HEK293 (cell line): ENCODE measurements at regions not wholly inside any gene's neighbourhood (a gene's known extent, or its start where the extent isn't known, plus 50 kb on each side); places are given as distances from the start of the nearest gene placed in this dataset.

Experiments used
- CTCF ChIA-PET: fragments of 350-600 bp; formaldehyde crosslinking; extraction: SDS; loops from one replicate; lab custom pipeline; 2021; ENCODE audit warnings: antibody characterized with exemption; lab: Yijun Ruan, JAX
- POLR2A ChIA-PET: fragments of 300-600 bp; formaldehyde crosslinking; extraction: SDS; loops from one replicate; lab custom pipeline; 2020; ENCODE audit warnings: antibody characterized with exemption, inconsistent platforms; lab: Yijun Ruan, JAX
- H3K27ac ChIP-seq: fragments of 200-500 bp; sonication (Bioruptor generic); 2 replicates; pipeline ENCODE4 v1.5.1; 2014; ENCODE audit warnings: low read depth, low read length, control low read depth, inconsistent platforms; ENCODE audit errors: extremely low read depth
- H3K36me3 ChIP-seq, 2 experiments: fragments of 200-500 bp in 1 of 2; sonication (Bioruptor generic) in 1 of 2; 1 replicate in 1 of 2; 2 replicates in 1 of 2; pipeline ENCODE4 v1.5.1; 2014 to 2017; ENCODE audit warnings: inconsistent platforms in 2 of 2, low read length in 2 of 2; ENCODE audit not compliant: control insufficient read depth in 2 of 2, insufficient read depth in 1 of 2
- H3K4me1 ChIP-seq: fragments of 200-500 bp; sonication (Bioruptor generic); 2 replicates; pipeline ENCODE4 v1.5.1; 2014; ENCODE audit warnings: mild to moderate bottlenecking, low read length, inconsistent platforms; ENCODE audit not compliant: control insufficient read depth, insufficient read depth
- H3K4me3 ChIP-seq: 2 replicates; pipeline ENCODE4 v1.5.1; 2011; ENCODE audit warnings: low read depth, mild to moderate bottlenecking, control low read depth, low read length, moderate library complexity
- H3K9me3 ChIP-seq: fragments of 200-500 bp; sonication (Bioruptor generic); 2 replicates; pipeline ENCODE4 v1.5.1; 2014; ENCODE audit warnings: low read depth, low read length, inconsistent platforms; ENCODE audit not compliant: control insufficient read depth, insufficient read depth
- BCL11B ChIP-seq: fragments of 450-650 bp; formaldehyde crosslinking; IDR thresholded peaks from 2 replicates; pipeline ENCODE4 v1.5.1; 2016; ENCODE audit warnings: low read depth, missing biosample characterization, missing genetic modification characterization
- EGR2 ChIP-seq: fragments of 450-650 bp; formaldehyde crosslinking; IDR thresholded peaks from 2 replicates; pipeline ENCODE4 v1.5.1; 2016; ENCODE audit warnings: low read depth, missing biosample characterization, missing genetic modification characterization
- HOXD13 ChIP-seq: sonication (generic); formaldehyde crosslinking; IDR thresholded peaks from 2 replicates; pipeline ENCODE4 v1.8.0; 2022; ENCODE audit warnings: missing genetic modification reagents, borderline replicate concordance
- KLF9 ChIP-seq: fragments of 450-650 bp; formaldehyde crosslinking; IDR thresholded peaks from 2 replicates; pipeline ENCODE4 v1.5.1; 2016; ENCODE audit warnings: missing biosample characterization, missing genetic modification characterization, low read depth
- MZF1 ChIP-seq: fragments of 450-650 bp; formaldehyde crosslinking; IDR thresholded peaks from 2 replicates; pipeline ENCODE4 v1.5.1; 2017; ENCODE audit warnings: missing biosample characterization, missing genetic modification characterization, borderline replicate concordance
- REPIN1 ChIP-seq: fragments of 450-650 bp; formaldehyde crosslinking; IDR thresholded peaks from 2 replicates; pipeline ENCODE4 v1.5.1; 2017; ENCODE audit warnings: missing biosample characterization, missing genetic modification characterization, low read depth
- SALL2 ChIP-seq: fragments of 450-650 bp; formaldehyde crosslinking; IDR thresholded peaks from 2 replicates; pipeline ENCODE4 v1.5.0; 2017; ENCODE audit warnings: missing biosample characterization, mild to moderate bottlenecking, missing genetic modification characterization, borderline replicate concordance
- SCRT1 ChIP-seq: fragments of 450-650 bp; formaldehyde crosslinking; IDR thresholded peaks from 2 replicates; pipeline ENCODE4 v1.5.1; 2016; ENCODE audit warnings: missing biosample characterization, missing genetic modification characterization, borderline replicate concordance
- TRIM28 ChIP-seq: IDR thresholded peaks from 2 replicates; pipeline ENCODE4 v1.6.1; 2011; ENCODE audit warnings: low read length, control low read depth, borderline replicate concordance
- ZBTB17 ChIP-seq: fragments of 450-650 bp; formaldehyde crosslinking; IDR thresholded peaks from 2 replicates; pipeline ENCODE4 v1.5.1; 2016; ENCODE audit warnings: missing biosample characterization, missing genetic modification characterization
- ZBTB21 ChIP-seq: fragments of 450-650 bp; formaldehyde crosslinking; IDR thresholded peaks from 2 replicates; pipeline ENCODE4 v1.5.1; 2017; ENCODE audit warnings: missing biosample characterization, missing genetic modification characterization
- ZBTB48 ChIP-seq: fragments of 450-650 bp; formaldehyde crosslinking; IDR thresholded peaks from 2 replicates; pipeline ENCODE4 v1.5.1; 2016; ENCODE audit warnings: missing biosample characterization, missing genetic modification characterization
- ZNF16 ChIP-seq: fragments of 450-650 bp; formaldehyde crosslinking; IDR thresholded peaks from 2 replicates; pipeline ENCODE4 v1.5.1; 2016; ENCODE audit warnings: low read depth, missing biosample characterization, missing genetic modification characterization
- ZNF23 ChIP-seq: fragments of 450-650 bp; formaldehyde crosslinking; IDR thresholded peaks from 2 replicates; pipeline ENCODE4 v1.5.1; 2016; ENCODE audit warnings: missing biosample characterization, missing genetic modification characterization, borderline replicate concordance
- ZNF248 ChIP-seq: fragments of 450-650 bp; formaldehyde crosslinking; IDR thresholded peaks from 2 replicates; pipeline ENCODE4 v1.5.1; 2017; ENCODE audit warnings: missing biosample characterization, missing genetic modification characterization
- ZNF266 ChIP-seq: fragments of 450-650 bp; formaldehyde crosslinking; IDR thresholded peaks from 2 replicates; pipeline ENCODE4 v1.5.1; 2016; ENCODE audit warnings: missing biosample characterization, missing genetic modification characterization, low read depth
- ZNF433 ChIP-seq: fragments of 450-650 bp; formaldehyde crosslinking; IDR thresholded peaks from 2 replicates; pipeline ENCODE4 v1.5.1; 2016; ENCODE audit warnings: missing biosample characterization, missing genetic modification characterization, low read depth
- ZNF521 ChIP-seq: fragments of 450-650 bp; formaldehyde crosslinking; IDR thresholded peaks from 2 replicates; pipeline ENCODE4 v1.5.1; 2017; ENCODE audit warnings: missing biosample characterization, mild to moderate bottlenecking, missing genetic modification characterization
- ZNF558 ChIP-seq: fragments of 450-650 bp; formaldehyde crosslinking; IDR thresholded peaks from 2 replicates; pipeline ENCODE4 v1.5.1; 2016; ENCODE audit warnings: missing biosample characterization, missing genetic modification characterization
- ZNF623 ChIP-seq: fragments of 450-650 bp; formaldehyde crosslinking; IDR thresholded peaks from 2 replicates; pipeline ENCODE4 v1.5.1; 2016; ENCODE audit warnings: missing biosample characterization, missing genetic modification characterization
- ZNF670 ChIP-seq: fragments of 450-650 bp; formaldehyde crosslinking; IDR thresholded peaks from 2 replicates; pipeline ENCODE4 v1.5.1; 2016; ENCODE audit warnings: missing biosample characterization, missing genetic modification characterization, low read depth
- ZNF677 ChIP-seq: fragments of 450-650 bp; IDR thresholded peaks from 2 replicates; pipeline ENCODE4 v1.5.0; 2018; ENCODE audit warnings: missing biosample characterization, mild to moderate bottlenecking, missing genetic modification characterization, moderate library complexity
- ZNF707 ChIP-seq: fragments of 450-650 bp; formaldehyde crosslinking; IDR thresholded peaks from 2 replicates; pipeline ENCODE4 v1.5.1; 2016; ENCODE audit warnings: missing biosample characterization, missing genetic modification characterization
- ZNF76 ChIP-seq: fragments of 450-650 bp; formaldehyde crosslinking; IDR thresholded peaks from 2 replicates; pipeline ENCODE4; 2016; ENCODE audit warnings: low read depth, missing biosample characterization, missing genetic modification characterization, borderline replicate concordance
- ZNF777 ChIP-seq: fragments of 450-650 bp; formaldehyde crosslinking; IDR thresholded peaks from 2 replicates; pipeline ENCODE4 v1.5.1; 2017; ENCODE audit warnings: missing biosample characterization, missing genetic modification characterization, borderline replicate concordance
- ZSCAN16 ChIP-seq: fragments of 450-650 bp; formaldehyde crosslinking; IDR thresholded peaks from 2 replicates; pipeline ENCODE4 v1.5.1; 2016; ENCODE audit warnings: missing biosample characterization, missing genetic modification characterization
- TF ChIP-seq, protein P1 (sequence below): fragments of 450-650 bp; formaldehyde crosslinking; IDR thresholded peaks from 2 replicates; pipeline ENCODE4; 2016; ENCODE audit warnings: missing biosample characterization, missing genetic modification characterization
- TF ChIP-seq, protein P2 (sequence below): fragments of 450-650 bp; formaldehyde crosslinking; IDR thresholded peaks from 2 replicates; pipeline ENCODE4 v1.5.1; 2017; ENCODE audit warnings: missing biosample characterization, missing genetic modification characterization
- TF ChIP-seq, protein P3 (sequence below): fragments of 450-650 bp; formaldehyde crosslinking; IDR thresholded peaks from 2 replicates; pipeline ENCODE4 v1.5.1; 2016; ENCODE audit warnings: missing biosample characterization, missing genetic modification characterization

DNA sequence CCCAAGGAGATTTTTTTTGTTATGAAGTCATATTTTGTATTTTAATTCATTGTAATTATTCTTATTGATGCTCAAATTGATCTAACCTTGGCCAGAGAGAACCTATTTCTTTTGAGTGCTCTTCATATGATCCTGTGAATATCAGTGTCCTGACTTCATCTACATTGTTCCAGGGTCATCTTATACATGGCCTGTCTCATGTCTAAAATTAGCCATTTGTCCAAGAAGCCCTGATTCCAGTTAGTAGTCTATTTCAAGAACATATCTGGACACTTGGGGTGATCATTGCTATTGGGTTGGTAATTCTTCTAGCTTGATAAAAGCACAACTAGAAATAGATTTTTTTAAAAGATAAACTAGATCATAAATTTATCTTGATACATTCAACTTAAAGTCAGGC lies 266.2 kb downstream of the SPRY1 start (continued):
- TF ChIP-seq, protein P1, sequence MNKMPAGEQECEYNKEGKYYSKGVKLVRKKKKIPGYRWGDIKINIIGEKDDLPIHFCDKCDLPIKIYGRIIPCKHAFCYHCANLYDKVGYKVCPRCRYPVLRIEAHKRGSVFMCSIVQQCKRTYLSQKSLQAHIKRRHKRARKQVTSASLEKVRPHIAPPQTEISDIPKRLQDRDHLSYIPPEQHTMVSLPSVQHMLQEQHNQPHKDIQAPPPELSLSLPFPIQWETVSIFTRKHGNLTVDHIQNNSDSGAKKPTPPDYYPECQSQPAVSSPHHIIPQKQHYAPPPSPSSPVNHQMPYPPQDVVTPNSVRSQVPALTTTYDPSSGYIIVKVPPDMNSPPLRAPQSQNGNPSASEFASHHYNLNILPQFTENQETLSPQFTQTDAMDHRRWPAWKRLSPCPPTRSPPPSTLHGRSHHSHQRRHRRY (tag by site-specific recombination), result no peak
- TF ChIP-seq KLF9 (tag by site-specific recombination) (no peak), ZNF23 (no peak), ZNF266 (no peak), EGR2 (no peak), ZNF248 (no peak)
- TF ChIP-seq, all 188 proteins: peak for 0

DNA sequence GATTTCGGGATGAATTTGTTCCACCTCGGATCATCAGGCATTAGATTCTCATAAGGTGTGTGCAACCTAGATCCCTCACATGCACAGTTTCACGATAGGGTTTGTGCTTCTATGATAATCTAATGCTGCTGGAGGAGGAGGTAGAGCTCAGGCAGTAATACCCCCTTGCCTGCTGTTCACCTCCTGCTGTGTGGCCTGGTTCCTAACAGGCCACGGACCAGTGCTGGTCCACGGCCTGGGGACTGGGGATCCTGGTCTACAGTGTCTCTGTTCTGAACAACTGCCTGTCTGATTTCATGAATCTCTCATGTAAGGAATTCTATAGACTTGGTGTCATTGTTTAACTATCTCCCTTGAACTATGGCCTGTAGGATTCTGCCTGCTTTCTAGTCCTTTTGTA lies 269.9 kb downstream of the SPRY1 start:
- H3K4me1 ChIP-seq, result no peaks in the 10 kb centered on the region
- CTCF ChIA-PET, result no interaction called here
- H3K36me3 ChIP-seq, result no peaks in the 10 kb centered on the region
- POLR2A ChIA-PET, result no interaction called here
- no peak overlapping the region for H3K27ac ChIP-seq
- no peak for TF ChIP-seq ZNF521 (tag by site-specific recombination)
- no peak for TF ChIP-seq ZNF707 (tag by site-specific recombination)
- no peak for TF ChIP-seq ZNF623 (tag by site-specific recombination)
- no peak for TF ChIP-seq BCL11B (tag by site-specific recombination)
- TF ChIP-seq, all 188 proteins: peak for 0
- H3K9me3 ChIP-seq, result no peaks in the 10 kb centered on the region
- no peak overlapping the region for H3K4me3 ChIP-seq

DNA sequence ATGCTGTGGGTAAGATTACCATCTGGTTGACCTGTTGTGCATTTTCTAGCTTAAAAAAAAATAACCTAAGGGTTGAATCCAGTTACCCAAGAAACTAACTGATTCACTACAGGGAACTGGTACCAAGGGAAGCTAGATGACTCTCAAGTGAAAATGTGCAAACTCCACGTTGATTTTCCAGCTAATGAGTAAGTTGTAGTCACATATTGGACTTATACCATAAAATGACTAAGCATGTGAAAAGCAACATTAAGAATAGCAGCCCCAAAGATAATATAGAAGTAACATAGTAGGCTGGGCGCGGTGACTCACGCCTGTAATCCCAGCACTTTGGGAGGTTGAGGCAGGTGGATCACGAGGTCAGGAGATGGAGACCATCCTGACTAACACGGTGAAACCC lies 270.9 kb downstream of the SPRY1 start:
- POLR2A ChIA-PET, result no interaction called here
- TF ChIP-seq, protein P2, sequence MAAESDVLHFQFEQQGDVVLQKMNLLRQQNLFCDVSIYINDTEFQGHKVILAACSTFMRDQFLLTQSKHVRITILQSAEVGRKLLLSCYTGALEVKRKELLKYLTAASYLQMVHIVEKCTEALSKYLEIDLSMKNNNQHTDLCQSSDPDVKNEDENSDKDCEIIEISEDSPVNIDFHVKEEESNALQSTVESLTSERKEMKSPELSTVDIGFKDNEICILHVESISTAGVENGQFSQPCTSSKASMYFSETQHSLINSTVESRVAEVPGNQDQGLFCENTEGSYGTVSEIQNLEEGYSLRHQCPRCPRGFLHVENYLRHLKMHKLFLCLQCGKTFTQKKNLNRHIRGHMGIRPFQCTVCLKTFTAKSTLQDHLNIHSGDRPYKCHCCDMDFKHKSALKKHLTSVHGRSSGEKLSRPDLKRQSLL (tag by site-specific recombination), result no peak
- TF ChIP-seq ZNF777 (tag by site-specific recombination), result no peak
- no peak for TF ChIP-seq ZNF76
- TF ChIP-seq MZF1 (tag by site-specific recombination), result no peak
- TF ChIP-seq SCRT1 (tag by site-specific recombination), result no peak
- TF ChIP-seq, protein P1 (tag by site-specific recombination), result no peak
- TF ChIP-seq TRIM28, result no peak
- TF ChIP-seq, all 188 proteins: peak for 0
- no peaks in the 10 kb centered on the region for H3K4me1 ChIP-seq
- no peak overlapping the region for H3K4me3 ChIP-seq
- H3K27ac ChIP-seq, result no peak overlapping the region
- H3K9me3 ChIP-seq, result no peaks in the 10 kb centered on the region
- no peaks in the 10 kb centered on the region for H3K36me3 ChIP-seq
- CTCF ChIA-PET, result no interaction called here

DNA sequence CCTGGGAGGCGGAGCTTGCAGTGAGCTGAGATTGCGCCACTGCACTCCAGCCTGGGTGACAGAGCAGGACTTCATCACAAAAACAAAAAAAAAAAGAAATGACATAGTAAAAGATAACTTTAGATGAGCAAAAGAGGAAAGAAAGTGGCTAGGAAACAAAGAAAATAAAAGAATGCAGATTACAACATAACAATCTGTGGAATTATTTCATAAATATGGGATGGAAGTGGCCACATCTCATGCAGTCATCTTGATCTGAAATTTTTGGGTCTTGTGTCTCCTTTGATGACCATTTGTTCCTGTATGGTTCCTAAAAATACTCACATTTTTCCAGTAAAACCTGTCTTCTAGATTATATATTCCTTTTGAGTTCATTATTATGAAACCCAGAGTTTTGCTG lies 271.4 kb downstream of the SPRY1 start:
- H3K27ac ChIP-seq, result no peak overlapping the region
- ChIA-PET POLR2A (no interaction called here), CTCF (no interaction called here)
- H3K4me3 ChIP-seq, result no peak overlapping the region
- H3K4me1 ChIP-seq, result no peaks in the 10 kb centered on the region
- no peaks in the 10 kb centered on the region for H3K36me3 ChIP-seq
- no peaks in the 10 kb centered on the region for H3K9me3 ChIP-seq
- TF ChIP-seq REPIN1 (tag by site-specific recombination) (no peak), ZNF433 (tag by site-specific recombination) (no peak), MZF1 (tag by site-specific recombination) (no peak), SALL2 (no peak), ZNF16 (tag by site-specific recombination) (no peak), ZNF677 (tag by site-specific recombination) (no peak), ZSCAN16 (no peak), ZBTB17 (tag by site-specific recombination) (no peak), ZNF670 (no peak), ZBTB48 (no peak), ZNF558 (tag by site-specific recombination) (no peak), ZBTB21 (tag by site-specific recombination) (no peak), HOXD13 (CRISPR knock-in tag) (no peak), ZNF23 (no peak)
- TF ChIP-seq, protein P3, sequence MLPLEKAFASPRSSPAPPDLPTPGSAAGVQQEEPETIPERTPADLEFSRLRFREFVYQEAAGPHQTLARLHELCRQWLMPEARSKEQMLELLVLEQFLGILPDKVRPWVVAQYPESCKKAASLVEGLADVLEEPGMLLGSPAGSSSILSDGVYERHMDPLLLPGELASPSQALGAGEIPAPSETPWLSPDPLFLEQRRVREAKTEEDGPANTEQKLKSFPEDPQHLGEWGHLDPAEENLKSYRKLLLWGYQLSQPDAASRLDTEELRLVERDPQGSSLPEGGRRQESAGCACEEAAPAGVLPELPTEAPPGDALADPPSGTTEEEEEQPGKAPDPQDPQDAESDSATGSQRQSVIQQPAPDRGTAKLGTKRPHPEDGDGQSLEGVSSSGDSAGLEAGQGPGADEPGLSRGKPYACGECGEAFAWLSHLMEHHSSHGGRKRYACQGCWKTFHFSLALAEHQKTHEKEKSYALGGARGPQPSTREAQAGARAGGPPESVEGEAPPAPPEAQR (tag by site-specific recombination), result no peak
